Spleen (tissue), 7 donors: ENCODE measurements at regions not wholly inside any gene's neighbourhood (a gene's known extent, or its start where the extent isn't known, plus 50 kb on each side); places are given as distances from the start of the nearest gene placed in this dataset.
"Not testable (repeated sequence)": the region's sequence is repeated elsewhere in the genome, so short reads cannot be mapped to it uniquely, and the experiment has no call there.

ENCODE experiments used
- POLR2A ChIP-seq, 3 donors: fragments of 450-650 bp; IDR thresholded peaks; one replicate each; pipeline ENCODE4 v1.5.1; 2017; ENCODE audit warnings: antibody characterized with exemption in 3 of 3, mild to moderate bottlenecking in 1 of 3
- POLR2AphosphoS5 ChIP-seq, 3 donors: sonication (generic); formaldehyde crosslinking; IDR thresholded peaks; one replicate each; pipeline ENCODE4 v1.5.1; 2017; ENCODE audit warnings: antibody characterized with exemption in 3 of 3
- TF ChIP-seq, protein P1 (sequence below), 11 experiments: fragments of 200-600 bp in 7 of 11; fragments of 450-650 bp in 4 of 11; sonication (generic) in 4 of 11; IDR thresholded peaks in 8 of 11; conservative IDR thresholded peaks in 3 of 11; 1 replicate in 7 of 11; 2 replicates in 4 of 11; pipeline versions ENCODE4 v1.4.0 to v1.8.0; 2016 to 2021; ENCODE audit warnings: antibody characterized with exemption in 11 of 11, inconsistent platforms in 4 of 11, mild to moderate bottlenecking in 1 of 11
- donor health status: DM: no; HTN: no; CAD: no; lungs with moderate emphysema.
- donor health status: DM: no; HTN: no; CAD: no.
- donor health status: DM: no; HTN: no; CAD: no.

DNA sequence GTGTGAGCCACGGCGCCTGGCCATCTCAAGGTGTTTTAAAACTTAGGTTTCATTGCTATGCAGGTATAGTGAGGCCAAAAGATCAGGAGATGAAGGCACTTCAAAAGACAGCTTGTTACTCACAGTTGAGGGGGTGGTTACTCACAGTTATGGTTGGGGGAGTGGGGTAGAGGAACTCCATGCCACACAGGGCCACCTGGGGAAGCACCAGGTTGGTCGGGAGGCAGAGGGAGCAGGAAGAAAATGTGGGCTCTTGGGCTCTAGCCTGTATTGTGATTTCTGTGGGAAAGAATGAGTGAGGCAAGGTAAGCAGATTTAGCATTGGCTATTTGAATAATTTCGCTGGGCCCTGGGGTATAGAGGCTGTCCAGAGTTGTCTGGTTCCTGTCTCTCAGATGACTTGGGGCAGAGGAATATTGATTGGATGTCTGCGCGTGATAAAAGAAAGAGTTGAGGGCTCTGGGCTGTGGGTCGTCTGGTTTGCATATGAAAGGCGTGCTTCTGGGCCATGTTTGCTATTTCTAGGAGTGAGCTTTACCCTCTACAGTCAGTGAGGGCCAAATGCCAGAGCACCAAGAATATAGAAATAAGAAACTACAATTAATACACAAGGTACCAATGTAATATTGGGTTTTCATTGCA lies 226.1 kb upstream of the FAM240B start:
- not testable (repeated sequence) for TF ChIP-seq POLR2A, POLR2AphosphoS5 (IDR thresholded peaks at IDR 0.05)
- TF ChIP-seq, protein P1, sequence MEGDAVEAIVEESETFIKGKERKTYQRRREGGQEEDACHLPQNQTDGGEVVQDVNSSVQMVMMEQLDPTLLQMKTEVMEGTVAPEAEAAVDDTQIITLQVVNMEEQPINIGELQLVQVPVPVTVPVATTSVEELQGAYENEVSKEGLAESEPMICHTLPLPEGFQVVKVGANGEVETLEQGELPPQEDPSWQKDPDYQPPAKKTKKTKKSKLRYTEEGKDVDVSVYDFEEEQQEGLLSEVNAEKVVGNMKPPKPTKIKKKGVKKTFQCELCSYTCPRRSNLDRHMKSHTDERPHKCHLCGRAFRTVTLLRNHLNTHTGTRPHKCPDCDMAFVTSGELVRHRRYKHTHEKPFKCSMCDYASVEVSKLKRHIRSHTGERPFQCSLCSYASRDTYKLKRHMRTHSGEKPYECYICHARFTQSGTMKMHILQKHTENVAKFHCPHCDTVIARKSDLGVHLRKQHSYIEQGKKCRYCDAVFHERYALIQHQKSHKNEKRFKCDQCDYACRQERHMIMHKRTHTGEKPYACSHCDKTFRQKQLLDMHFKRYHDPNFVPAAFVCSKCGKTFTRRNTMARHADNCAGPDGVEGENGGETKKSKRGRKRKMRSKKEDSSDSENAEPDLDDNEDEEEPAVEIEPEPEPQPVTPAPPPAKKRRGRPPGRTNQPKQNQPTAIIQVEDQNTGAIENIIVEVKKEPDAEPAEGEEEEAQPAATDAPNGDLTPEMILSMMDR (IDR thresholded peaks at IDR 0.05 in 8 of 11, conservative IDR thresholded peaks at IDR 0.05 in 3 of 11): not testable (repeated sequence)
